ENCODE measurements at regions not wholly inside any gene's neighbourhood (a gene's known extent, or its start where the extent isn't known, plus 50 kb on each side); places are given as distances from the start of the nearest gene placed in this dataset.

GRCh38 chr9:109925799-109926198 lies 145.8 kb downstream of the PALM2AKAP2 start:
- 95 to 97% methylated on average over 2 of the region's 2 CpGs for WGBS, 2 donors
- no peak overlapping the region for H3K9ac ChIP-seq (ENCODE audit: insufficient read depth in 1 of 2, low read length in 2 of 2)
- no peak for TF ChIP-seq CTCF (IDR thresholded peaks at IDR 0.05; ENCODE audit: control extremely low read depth, extremely low read depth)

GRCh38 chr9:109926421-109926869 lies 146.4 kb downstream of the PALM2AKAP2 start:
- WGBS, 2 donors = 64% methylated on average over 3 of the region's 3 CpGs
- H3K9me3 ChIP-seq (ENCODE audit: control insufficient read depth in 4 of 4, insufficient read depth in 3 of 4, low read length in 3 of 4) = no peaks in the 10 kb centered on the region
- peak; percentile 36 for ATAC-seq (ENCODE audit: insufficient read depth, low FRiP score)
- H3K4me1 ChIP-seq (ENCODE audit: control insufficient read depth in 5 of 5, insufficient read depth in 5 of 5, low read length in 5 of 5) = peaks cover 0 to 15% (median 7%) of the 10 kb centered on the region in 5 donors
- H3K9ac ChIP-seq (ENCODE audit: insufficient read depth in 1 of 2, low read length in 2 of 2) = no peak overlapping the region
- no peak for DNase-seq
- H3K27me3 ChIP-seq (ENCODE audit: control insufficient read depth in 3 of 3, insufficient read depth in 3 of 3, low read length in 2 of 3) = no peaks in the 10 kb centered on the region
- no peak overlapping the region for H3K27ac ChIP-seq (ENCODE audit: low read depth in 1 of 2, low read length in 1 of 2)
- peaks cover 0 to 9% (median 4%) of the 10 kb centered on the region in 4 donors for H3K36me3 ChIP-seq (ENCODE audit: control insufficient read depth in 4 of 4, insufficient read depth in 4 of 4, low read length in 4 of 4)
- TF ChIP-seq CTCF (IDR thresholded peaks at IDR 0.05; ENCODE audit: control extremely low read depth, extremely low read depth) = no peak
- no peak overlapping the region for H3K4me3 ChIP-seq

More at GRCh38 chr9:109925799-109926198, 145.8 kb downstream of the PALM2AKAP2 start:
- H3K4me1 ChIP-seq (ENCODE audit: control insufficient read depth in 5 of 5, insufficient read depth in 5 of 5, low read length in 5 of 5) = peaks cover 0 to 15% (median 7%) of the 10 kb centered on the region in 5 donors
- H3K27me3 ChIP-seq (ENCODE audit: control insufficient read depth in 3 of 3, insufficient read depth in 3 of 3, low read length in 2 of 3) = no peaks in the 10 kb centered on the region
- H3K4me3 ChIP-seq = no peak overlapping the region
- ATAC-seq (ENCODE audit: insufficient read depth, low FRiP score) (no peak), DNase-seq (no peak)
- no peaks in the 10 kb centered on the region for H3K9me3 ChIP-seq (ENCODE audit: control insufficient read depth in 4 of 4, insufficient read depth in 3 of 4, low read length in 3 of 4)
- H3K36me3 ChIP-seq (ENCODE audit: control insufficient read depth in 4 of 4, insufficient read depth in 4 of 4, low read length in 4 of 4) = peaks cover 0 to 9% (median 4%) of the 10 kb centered on the region in 4 donors
- no peak overlapping the region for H3K27ac ChIP-seq (ENCODE audit: low read depth in 1 of 2, low read length in 1 of 2)

- Histone ChIP-seq H3K27me3 (ENCODE audit: control insufficient read depth in 3 of 3, insufficient read depth in 3 of 3, low read length in 2 of 3) (no peaks in the 10 kb centered on the region), H3K27ac (ENCODE audit: low read depth in 1 of 2, low read length in 1 of 2) (no peak overlapping the region), H3K4me1 (ENCODE audit: control insufficient read depth in 5 of 5, insufficient read depth in 5 of 5, low read length in 5 of 5) (peaks cover 0 to 3% (median 0%) of the 10 kb centered on the region in 5 donors), H3K4me3 (no peak overlapping the region), H3K9ac (ENCODE audit: insufficient read depth in 1 of 2, low read length in 2 of 2) (no peak overlapping the region), H3K36me3 (ENCODE audit: control insufficient read depth in 4 of 4, insufficient read depth in 4 of 4, low read length in 4 of 4) (peaks cover 0 to 13% (median 5%) of the 10 kb centered on the region in 4 donors), H3K9me3 (ENCODE audit: control insufficient read depth in 4 of 4, insufficient read depth in 3 of 4, low read length in 3 of 4) (no peaks in the 10 kb centered on the region)
- no peak for TF ChIP-seq CTCF (IDR thresholded peaks at IDR 0.05; ENCODE audit: control extremely low read depth, extremely low read depth)
- DNase-seq = no peak
- no peak for ATAC-seq (ENCODE audit: insufficient read depth, low FRiP score)
- WGBS, 2 donors = 93% methylated on average over 7 of the region's 7 CpGs
Measured at GRCh38 chr9:109931623-109932022, 151.6 kb downstream of the PALM2AKAP2 start.

All from lung (tissue), 11 donors.